Cardiac muscle cell (in vitro differentiated cells and primary cell): ENCODE measurements at regions not wholly inside any gene's neighbourhood (a gene's known extent, or its start where the extent isn't known, plus 50 kb on each side); places are given as distances from the start of the nearest gene placed in this dataset.
A peak's percentile ranks its signal among the peaks of the same experiment; 100 is the strongest.
"Not testable (repeated sequence)": the region's sequence is repeated elsewhere in the genome, so short reads cannot be mapped to it uniquely, and the experiment has no call there.

Experiments used
- DNase-seq, 2 donors: peaks; one replicate each; pipeline versions ENCODE4 v3.0.0 to v3.0.0-alpha.2; 2010 to 2017; ENCODE audit warnings: low read depth in 1 of 2, low spot score in 1 of 2
- H3K27ac ChIP-seq: fragments of 200-600 bp; sonication (generic); 2 replicates; pipeline ENCODE4 v1.5.1; 2016
- H3K27me3 ChIP-seq: fragments of 200-600 bp; sonication (generic); 2 replicates; pipeline ENCODE4 v1.6.0; 2016; ENCODE audit warnings: control low read depth
- H3K36me3 ChIP-seq: fragments of 200-600 bp; sonication (generic); 2 replicates; pipeline ENCODE4 v1.5.1; 2016; ENCODE audit warnings: control low read depth
- H3K4me1 ChIP-seq: fragments of 200-600 bp; sonication (generic); 2 replicates; pipeline ENCODE4 v1.8.1; 2017; ENCODE audit warnings: low read depth, mild to moderate bottlenecking, mixed run types
- H3K4me3 ChIP-seq: fragments of 200-600 bp; sonication (generic); 2 replicates; pipeline ENCODE4 v1.5.1; 2016; ENCODE audit warnings: mild to moderate bottlenecking
- H3K9me3 ChIP-seq: fragments of 200-600 bp; sonication (generic); 2 replicates; pipeline ENCODE4 v1.5.1; 2017; ENCODE audit warnings: low read depth, mild to moderate bottlenecking, control low read depth
- CTCF ChIP-seq: IDR thresholded peaks from 2 replicates; pipeline ENCODE4 v1.5.1; 2012; ENCODE audit warnings: low read depth, mild to moderate bottlenecking, low read length

DNA sequence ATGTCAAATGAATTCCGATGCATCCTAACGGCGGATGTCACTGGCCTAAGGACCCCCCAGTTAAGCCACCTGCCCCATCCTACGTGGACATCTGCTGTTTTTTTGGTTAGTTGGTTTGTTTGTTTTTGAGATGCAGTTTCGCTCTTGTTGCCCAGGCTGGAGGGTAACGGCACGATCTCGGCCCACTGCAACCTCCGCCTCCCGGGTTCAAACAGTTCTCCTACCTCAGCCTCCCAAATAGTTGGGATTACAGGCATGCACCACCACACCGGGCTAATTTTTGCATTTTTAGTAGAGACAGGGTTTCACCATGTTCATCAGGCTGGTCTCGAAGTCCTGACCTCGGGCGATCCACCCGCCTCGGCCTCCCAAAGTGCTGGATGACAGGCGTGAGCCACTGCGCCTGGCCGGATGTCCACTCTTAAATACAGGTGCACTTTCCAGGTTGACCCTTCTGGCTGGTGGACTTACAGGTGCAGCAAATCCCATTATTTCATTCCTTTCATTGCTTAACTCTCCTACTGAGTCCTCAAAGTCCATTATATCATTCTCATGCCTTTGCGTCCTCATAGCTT lies 206.2 kb downstream of the CRLF2 start:
- no peaks in the 10 kb centered on the region for H3K27me3 ChIP-seq
- TF ChIP-seq CTCF, result no peak
- DNase-seq, result no peak
- no peaks in the 10 kb centered on the region for H3K4me1 ChIP-seq
- H3K27ac ChIP-seq, result no peak overlapping the region
- no peaks in the 10 kb centered on the region for H3K9me3 ChIP-seq
- no peak overlapping the region for H3K4me3 ChIP-seq
- H3K36me3 ChIP-seq, result no peaks in the 10 kb centered on the region

DNA sequence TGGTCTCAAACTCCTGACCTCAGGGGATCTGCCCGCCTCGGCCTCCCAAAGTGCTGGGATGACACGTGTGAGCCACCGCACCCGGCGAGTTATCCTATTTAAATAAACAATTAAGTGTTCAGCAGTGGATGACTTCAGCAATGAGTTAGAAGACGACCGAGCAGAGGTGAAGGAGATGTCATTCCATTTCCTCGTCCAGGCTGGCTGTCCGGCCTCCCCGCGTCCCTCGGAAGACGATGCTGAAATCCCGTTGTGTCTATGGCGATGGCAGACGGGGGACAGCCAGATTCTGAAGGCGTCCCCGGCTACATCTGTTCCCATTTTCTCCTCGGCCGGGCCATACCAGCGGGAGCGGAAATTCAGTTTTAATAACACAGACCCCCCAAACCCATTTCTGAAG lies 209.8 kb downstream of the CRLF2 start:
- no peak overlapping the region for H3K4me3 ChIP-seq
- H3K36me3 ChIP-seq, result no peaks in the 10 kb centered on the region
- no peak for TF ChIP-seq CTCF
- H3K27me3 ChIP-seq, result no peaks in the 10 kb centered on the region
- H3K9me3 ChIP-seq, result no peaks in the 10 kb centered on the region
- H3K4me1 ChIP-seq, result no peaks in the 10 kb centered on the region
- DNase-seq, result no peak
- H3K27ac ChIP-seq, result no peak overlapping the region

DNA sequence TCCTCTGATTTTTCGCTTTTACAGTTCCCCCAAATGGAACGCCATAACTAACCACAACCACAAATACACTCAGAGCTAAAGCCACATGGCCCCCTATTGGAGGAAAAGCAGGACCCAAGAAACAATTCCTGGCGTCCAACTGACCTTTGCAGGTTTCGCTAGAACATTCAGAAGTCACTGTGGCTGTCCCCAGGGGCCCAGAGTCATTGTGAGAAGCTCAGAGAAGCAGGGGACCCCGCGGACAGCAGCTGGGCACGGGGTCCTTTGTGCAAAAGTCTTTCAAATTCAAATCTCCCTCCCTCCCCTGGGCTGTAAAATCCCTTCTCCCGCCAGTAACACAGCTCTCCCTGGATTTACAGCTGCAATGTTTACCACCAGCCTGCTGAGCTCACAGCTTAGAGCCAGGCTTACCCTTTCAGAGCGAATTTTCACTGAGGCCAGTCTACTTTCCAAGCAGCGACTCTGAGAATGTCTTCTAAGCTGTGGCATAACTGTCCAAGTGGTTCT lies 214.8 kb downstream of the CRLF2 start:
- no peak for TF ChIP-seq CTCF
- no peak overlapping the region for H3K4me3 ChIP-seq

DNA sequence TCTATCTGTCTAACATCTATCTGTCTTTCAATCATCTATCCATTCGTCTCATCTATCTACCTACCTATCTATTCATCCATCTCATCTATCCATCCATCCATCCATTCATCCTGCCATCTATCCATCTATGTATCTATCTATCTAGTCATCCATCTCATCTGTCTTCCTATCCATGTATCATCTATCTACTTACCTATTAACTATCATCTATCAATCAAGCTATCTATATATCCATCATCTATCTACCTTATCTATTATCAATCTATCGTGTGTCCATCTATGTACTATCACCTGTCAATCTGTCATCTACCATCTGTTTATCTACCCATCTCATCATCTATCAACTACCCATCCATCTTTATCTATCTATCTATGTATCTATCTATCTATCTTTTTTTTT lies 217.7 kb downstream of the CRLF2 start:
- H3K27me3 ChIP-seq, result no peaks in the 10 kb centered on the region
- no peak for DNase-seq
- H3K27ac ChIP-seq, result no peak overlapping the region
- no peaks in the 10 kb centered on the region for H3K4me1 ChIP-seq
- no peaks in the 10 kb centered on the region for H3K9me3 ChIP-seq
- no peaks in the 10 kb centered on the region for H3K36me3 ChIP-seq
- no peak overlapping the region for H3K4me3 ChIP-seq
- no peak for TF ChIP-seq CTCF

More for the DNA sequence above, 214.8 kb downstream of the CRLF2 start:
- Histone ChIP-seq H3K36me3 (no peaks in the 10 kb centered on the region), H3K27me3 (no peaks in the 10 kb centered on the region), H3K9me3 (no peaks in the 10 kb centered on the region), H3K27ac (no peak overlapping the region), H3K4me1 (no peaks in the 10 kb centered on the region)
- no peak for DNase-seq

- Histone ChIP-seq H3K36me3 (no peaks in the 10 kb centered on the region), H3K4me1 (no peaks in the 10 kb centered on the region), H3K9me3 (no peaks in the 10 kb centered on the region), H3K27ac (no peak overlapping the region), H3K4me3 (no peak overlapping the region), H3K27me3 (no peaks in the 10 kb centered on the region)
- DNase-seq, result peak in 1 of 2 donors; percentile 61
- TF ChIP-seq CTCF, result no peak
These were observed 222.4 kb downstream of the CRLF2 start for GRCh38 chrX:989959-990510.

- not testable (repeated sequence) for DNase-seq, H3K4me1 ChIP-seq, H3K9me3 ChIP-seq, H3K36me3 ChIP-seq, H3K4me3 ChIP-seq, H3K27me3 ChIP-seq, H3K27ac ChIP-seq
These were observed 223.9 kb downstream of the CRLF2 start for GRCh38 chrX:988530-988929.
